HEK293 (cell line): ENCODE measurements at regions not wholly inside any gene's neighbourhood (a gene's known extent, or its start where the extent isn't known, plus 50 kb on each side); places are given as distances from the start of the nearest gene placed in this dataset.
A peak's percentile ranks its signal among the peaks of the same experiment; 100 is the strongest.

ENCODE experiments used
- ATF2 ChIP-seq: fragments of 450-650 bp; formaldehyde crosslinking; IDR thresholded peaks from 2 replicates; pipeline ENCODE4 v1.5.1; 2016; ENCODE audit warnings: missing biosample characterization, missing genetic modification characterization, low read depth
- BCL11A ChIP-seq: fragments of 450-650 bp; formaldehyde crosslinking; IDR thresholded peaks from 2 replicates; pipeline ENCODE4 v1.5.1; 2016; ENCODE audit warnings: low read depth, missing biosample characterization, missing genetic modification characterization
- GLI4 ChIP-seq: fragments of 450-650 bp; formaldehyde crosslinking; IDR thresholded peaks from 2 replicates; pipeline ENCODE4 v1.5.1; 2016; ENCODE audit warnings: missing biosample characterization, missing genetic modification characterization
- HOXC10 ChIP-seq: sonication (generic); formaldehyde crosslinking; IDR thresholded peaks from 2 replicates; pipeline ENCODE4 v1.8.1; 2023; ENCODE audit warnings: mild to moderate bottlenecking, missing genetic modification reagents
- INSM2 ChIP-seq: fragments of 450-650 bp; formaldehyde crosslinking; IDR thresholded peaks from 2 replicates; pipeline ENCODE4 v1.5.1; 2016; ENCODE audit warnings: missing biosample characterization, missing genetic modification characterization
- KLF8 ChIP-seq: fragments of 450-650 bp; formaldehyde crosslinking; IDR thresholded peaks from 2 replicates; pipeline ENCODE4 v1.5.1; 2016; ENCODE audit warnings: missing biosample characterization, missing genetic modification characterization
- MYNN ChIP-seq: fragments of 450-650 bp; formaldehyde crosslinking; IDR thresholded peaks from 2 replicates; pipeline ENCODE4 v1.5.1; 2016; ENCODE audit warnings: missing biosample characterization, missing genetic modification characterization, borderline replicate concordance
- PBX3 ChIP-seq: sonication (generic); formaldehyde crosslinking; IDR thresholded peaks from 2 replicates; pipeline ENCODE4 v1.8.1; 2022; ENCODE audit warnings: mild to moderate bottlenecking, moderate library complexity, missing genetic modification reagents
- REST ChIP-seq: fragments of 450-650 bp; formaldehyde crosslinking; IDR thresholded peaks from 2 replicates; pipeline ENCODE4 v1.5.1; 2016; ENCODE audit warnings: missing biosample characterization, missing genetic modification characterization
- SCRT1 ChIP-seq: fragments of 450-650 bp; formaldehyde crosslinking; IDR thresholded peaks from 2 replicates; pipeline ENCODE4 v1.5.1; 2016; ENCODE audit warnings: missing biosample characterization, missing genetic modification characterization, borderline replicate concordance
- TCF7L2 ChIP-seq: IDR thresholded peaks from 2 replicates; pipeline ENCODE4 v1.6.1; 2011; ENCODE audit warnings: low read depth, mild to moderate bottlenecking, inconsistent platforms, low read length, moderate library complexity, borderline replicate concordance
- ZBTB17 ChIP-seq: fragments of 450-650 bp; formaldehyde crosslinking; IDR thresholded peaks from 2 replicates; pipeline ENCODE4 v1.5.1; 2016; ENCODE audit warnings: missing biosample characterization, missing genetic modification characterization
- ZBTB6 ChIP-seq: fragments of 450-650 bp; formaldehyde crosslinking; IDR thresholded peaks from 2 replicates; pipeline ENCODE4 v1.5.1; 2017; ENCODE audit warnings: missing biosample characterization, missing genetic modification characterization
- ZBTB8A ChIP-seq: fragments of 450-650 bp; formaldehyde crosslinking; IDR thresholded peaks from 2 replicates; pipeline ENCODE4 v1.5.1; 2016; ENCODE audit warnings: missing biosample characterization, missing genetic modification characterization
- ZIC2 ChIP-seq: fragments of 450-650 bp; formaldehyde crosslinking; IDR thresholded peaks from 2 replicates; pipeline ENCODE4 v1.5.1; 2016; ENCODE audit warnings: missing biosample characterization, missing genetic modification characterization
- ZNF174 ChIP-seq: fragments of 450-650 bp; formaldehyde crosslinking; IDR thresholded peaks from 2 replicates; pipeline ENCODE4 v1.5.0; 2017; ENCODE audit warnings: missing biosample characterization, mild to moderate bottlenecking, missing genetic modification characterization
- ZNF280C ChIP-seq: fragments of 450-650 bp; formaldehyde crosslinking; IDR thresholded peaks from 2 replicates; pipeline ENCODE4 v1.5.1; 2016; ENCODE audit warnings: missing biosample characterization, missing genetic modification characterization
- ZNF280D ChIP-seq: fragments of 450-650 bp; formaldehyde crosslinking; IDR thresholded peaks from 2 replicates; pipeline ENCODE4 v1.5.1; 2016; ENCODE audit warnings: missing biosample characterization, missing genetic modification characterization
- ZNF600 ChIP-seq: fragments of 450-650 bp; formaldehyde crosslinking; IDR thresholded peaks from 2 replicates; pipeline ENCODE4 v1.5.1; 2016; ENCODE audit warnings: missing biosample characterization, missing genetic modification characterization
- ZNF776 ChIP-seq: fragments of 450-650 bp; formaldehyde crosslinking; IDR thresholded peaks from 2 replicates; pipeline ENCODE4 v1.5.0; 2017; ENCODE audit warnings: missing biosample characterization, missing genetic modification characterization, borderline replicate concordance
- TF ChIP-seq, protein P1 (sequence below): fragments of 450-650 bp; formaldehyde crosslinking; IDR thresholded peaks from 2 replicates; pipeline ENCODE4 v1.5.1; 2017; ENCODE audit warnings: missing biosample characterization, missing genetic modification characterization

DNA sequence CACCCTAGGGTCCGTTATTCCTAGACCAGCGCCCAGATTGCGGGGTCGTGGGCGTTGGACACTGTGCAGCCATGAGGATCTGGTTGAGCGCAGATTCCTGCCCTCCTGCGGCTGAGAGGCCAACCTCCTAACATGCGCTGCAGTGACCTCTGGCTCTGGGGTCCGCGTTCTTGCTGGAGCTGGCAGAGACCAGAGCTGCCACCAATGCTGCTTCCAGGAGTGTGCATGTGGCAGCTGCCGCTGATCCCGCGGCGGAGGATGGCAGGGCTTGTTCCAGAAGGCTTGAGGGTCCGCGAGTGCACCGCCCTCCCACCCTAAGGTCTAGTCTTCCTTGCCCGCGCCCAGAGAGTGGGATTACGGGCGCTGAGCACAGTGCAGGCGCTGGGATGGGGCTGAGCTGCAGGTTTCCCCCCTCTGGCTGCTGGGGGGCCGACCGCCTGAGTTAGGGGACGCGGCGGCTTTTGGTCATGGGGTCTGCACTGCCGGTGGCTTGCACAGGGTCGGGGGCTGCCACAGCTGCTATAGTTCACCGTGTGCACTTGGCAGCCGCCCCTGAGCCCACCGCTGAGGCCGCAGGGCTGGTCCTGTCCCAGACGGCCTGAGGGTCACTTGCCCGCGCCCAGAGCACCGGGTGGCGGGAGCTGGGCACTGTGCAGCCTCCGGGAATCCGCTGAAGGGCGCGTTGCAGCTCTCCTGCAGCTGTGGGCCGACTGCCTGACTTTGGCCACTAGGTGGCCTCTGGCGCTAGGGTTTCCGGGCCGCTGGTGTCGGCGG is 145.9 kb downstream of the CCDC74A start (continued):
- TF ChIP-seq ZNF280D (tag by site-specific recombination) (no peak), HOXC10 (CRISPR knock-in tag) (no peak), KLF8 (tag by site-specific recombination) (no peak), GLI4 (tag by site-specific recombination) (no peak), ATF2 (tag by site-specific recombination) (no peak), ZBTB8A (tag by site-specific recombination) (peak; percentile 76), ZNF776 (tag by site-specific recombination) (no peak), SCRT1 (no peak), PBX3 (CRISPR knock-in tag) (no peak), ZIC2 (tag by site-specific recombination) (no peak), ZNF280C (tag by site-specific recombination) (no peak), ZNF600 (tag by site-specific recombination) (no peak), REST (no peak), ZBTB17 (tag by site-specific recombination) (no peak), INSM2 (no peak), ZNF174 (tag by site-specific recombination) (no peak), TCF7L2 (no peak), BCL11A (tag by site-specific recombination) (0 out of 2 replicates have a peak, but pooled peaks have one; percentile 22), ZBTB6 (tag by site-specific recombination) (no peak), MYNN (no peak)
- TF ChIP-seq, protein P1, sequence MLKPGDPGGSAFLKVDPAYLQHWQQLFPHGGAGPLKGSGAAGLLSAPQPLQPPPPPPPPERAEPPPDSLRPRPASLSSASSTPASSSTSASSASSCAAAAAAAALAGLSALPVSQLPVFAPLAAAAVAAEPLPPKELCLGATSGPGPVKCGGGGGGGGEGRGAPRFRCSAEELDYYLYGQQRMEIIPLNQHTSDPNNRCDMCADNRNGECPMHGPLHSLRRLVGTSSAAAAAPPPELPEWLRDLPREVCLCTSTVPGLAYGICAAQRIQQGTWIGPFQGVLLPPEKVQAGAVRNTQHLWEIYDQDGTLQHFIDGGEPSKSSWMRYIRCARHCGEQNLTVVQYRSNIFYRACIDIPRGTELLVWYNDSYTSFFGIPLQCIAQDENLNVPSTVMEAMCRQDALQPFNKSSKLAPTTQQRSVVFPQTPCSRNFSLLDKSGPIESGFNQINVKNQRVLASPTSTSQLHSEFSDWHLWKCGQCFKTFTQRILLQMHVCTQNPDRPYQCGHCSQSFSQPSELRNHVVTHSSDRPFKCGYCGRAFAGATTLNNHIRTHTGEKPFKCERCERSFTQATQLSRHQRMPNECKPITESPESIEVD (tag by site-specific recombination), result no peak
